AG09319 (cell line): ENCODE measurements at regions not wholly inside any gene's neighbourhood (a gene's known extent, or its start where the extent isn't known, plus 50 kb on each side); places are given as distances from the start of the nearest gene placed in this dataset.
"Not testable (repeated sequence)": the region's sequence is repeated elsewhere in the genome, so short reads cannot be mapped to it uniquely, and the experiment has no call there.

Experiments used
- DNase-seq: peaks from one replicate; pipeline ENCODE4 v3.0.0-alpha.2; 2010; ENCODE audit warnings: low read depth; ENCODE audit errors: extremely low read depth
- TF ChIP-seq, protein P1 (sequence below): IDR thresholded peaks from 2 replicates; pipeline ENCODE4 v1.5.1; 2011; ENCODE audit warnings: low read depth, mild to moderate bottlenecking, inconsistent platforms, low read length, moderate library complexity

DNA sequence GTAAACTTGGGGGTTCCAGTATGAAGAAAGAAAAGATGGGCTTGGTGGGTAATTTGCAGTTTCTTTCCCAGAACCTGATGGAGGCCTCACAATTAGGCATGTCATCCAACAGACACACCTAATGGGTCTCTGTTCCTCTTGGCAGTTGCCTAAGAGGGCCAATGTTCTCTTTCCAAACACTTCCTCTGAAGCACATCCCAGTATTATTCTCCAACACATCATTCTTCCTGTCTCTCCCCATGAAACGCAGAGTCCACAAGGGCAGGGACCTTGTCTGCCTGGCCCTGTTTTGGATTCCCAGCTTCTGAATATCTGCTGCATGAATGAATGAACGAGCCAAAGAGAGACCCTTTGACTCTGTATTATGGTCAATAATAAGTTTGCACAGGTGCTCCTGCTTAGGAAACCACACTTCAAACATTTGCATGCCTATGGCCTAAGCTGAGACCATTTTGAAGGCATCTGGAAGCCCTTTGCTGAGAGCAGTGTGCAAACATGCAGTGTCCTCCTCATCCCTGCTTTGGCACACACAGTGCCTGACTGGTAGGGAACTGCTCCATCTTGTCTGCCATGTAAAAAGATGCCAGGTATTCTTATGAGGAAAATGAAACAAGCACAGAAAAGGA, 100.9 kb upstream of the CHST15 start:
- DNase-seq, result no peak
- TF ChIP-seq, protein P1, sequence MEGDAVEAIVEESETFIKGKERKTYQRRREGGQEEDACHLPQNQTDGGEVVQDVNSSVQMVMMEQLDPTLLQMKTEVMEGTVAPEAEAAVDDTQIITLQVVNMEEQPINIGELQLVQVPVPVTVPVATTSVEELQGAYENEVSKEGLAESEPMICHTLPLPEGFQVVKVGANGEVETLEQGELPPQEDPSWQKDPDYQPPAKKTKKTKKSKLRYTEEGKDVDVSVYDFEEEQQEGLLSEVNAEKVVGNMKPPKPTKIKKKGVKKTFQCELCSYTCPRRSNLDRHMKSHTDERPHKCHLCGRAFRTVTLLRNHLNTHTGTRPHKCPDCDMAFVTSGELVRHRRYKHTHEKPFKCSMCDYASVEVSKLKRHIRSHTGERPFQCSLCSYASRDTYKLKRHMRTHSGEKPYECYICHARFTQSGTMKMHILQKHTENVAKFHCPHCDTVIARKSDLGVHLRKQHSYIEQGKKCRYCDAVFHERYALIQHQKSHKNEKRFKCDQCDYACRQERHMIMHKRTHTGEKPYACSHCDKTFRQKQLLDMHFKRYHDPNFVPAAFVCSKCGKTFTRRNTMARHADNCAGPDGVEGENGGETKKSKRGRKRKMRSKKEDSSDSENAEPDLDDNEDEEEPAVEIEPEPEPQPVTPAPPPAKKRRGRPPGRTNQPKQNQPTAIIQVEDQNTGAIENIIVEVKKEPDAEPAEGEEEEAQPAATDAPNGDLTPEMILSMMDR, result no peak

DNA sequence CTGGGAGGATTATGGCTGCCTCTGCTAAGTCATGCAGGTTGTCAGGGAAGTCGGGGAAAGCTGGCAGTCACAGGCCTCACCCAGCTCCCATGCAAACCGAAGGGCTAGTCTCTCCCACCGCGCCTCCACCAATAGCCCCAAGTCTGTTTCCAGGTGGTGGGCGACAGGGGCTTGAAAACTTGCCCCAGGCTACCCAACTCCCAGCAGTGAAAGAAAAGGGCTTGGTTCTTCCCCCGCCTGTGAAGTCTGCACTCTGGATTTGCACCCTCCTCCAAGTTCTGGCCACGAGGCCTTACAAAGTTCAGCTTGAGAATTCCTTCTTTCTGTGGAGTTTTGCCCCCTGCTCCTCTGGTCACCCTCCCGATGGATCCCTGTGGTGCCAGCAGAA, 99.9 kb upstream of the CHST15 start:
- TF ChIP-seq, protein P1, result no peak
- DNase-seq, result no peak

DNA sequence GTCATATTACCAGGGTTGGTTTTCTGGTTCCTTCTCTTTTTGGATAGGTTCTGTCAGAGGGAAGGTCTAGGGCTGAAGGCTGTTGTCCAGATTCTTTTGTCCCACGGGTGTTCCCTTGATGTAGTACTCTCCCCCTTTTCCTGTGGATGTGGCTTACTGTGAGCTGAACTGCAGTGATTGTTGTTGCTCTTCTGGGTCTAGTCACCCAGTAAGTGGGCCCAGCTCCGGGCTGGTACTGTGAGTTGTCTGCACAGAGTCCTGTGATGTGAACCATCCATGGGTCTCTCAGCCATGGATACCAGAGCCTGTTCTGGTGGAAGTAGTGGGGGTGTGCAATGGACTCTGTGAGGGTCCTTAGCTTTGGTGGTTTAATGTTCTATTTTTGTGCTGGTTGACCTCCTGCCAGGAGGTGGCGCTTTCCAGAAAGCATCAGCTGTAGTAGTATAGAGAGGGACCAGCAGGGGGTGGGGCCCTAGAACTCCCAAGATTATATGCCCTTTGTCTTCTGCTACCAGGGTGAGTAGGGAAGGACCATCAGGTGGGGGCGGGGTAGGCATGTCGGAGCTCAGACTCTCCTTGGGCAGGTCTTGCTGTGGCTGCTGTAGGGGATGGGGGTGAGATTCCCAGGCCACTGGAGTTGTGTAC, 99.4 kb upstream of the CHST15 start:
- not testable (repeated sequence) for DNase-seq

DNA sequence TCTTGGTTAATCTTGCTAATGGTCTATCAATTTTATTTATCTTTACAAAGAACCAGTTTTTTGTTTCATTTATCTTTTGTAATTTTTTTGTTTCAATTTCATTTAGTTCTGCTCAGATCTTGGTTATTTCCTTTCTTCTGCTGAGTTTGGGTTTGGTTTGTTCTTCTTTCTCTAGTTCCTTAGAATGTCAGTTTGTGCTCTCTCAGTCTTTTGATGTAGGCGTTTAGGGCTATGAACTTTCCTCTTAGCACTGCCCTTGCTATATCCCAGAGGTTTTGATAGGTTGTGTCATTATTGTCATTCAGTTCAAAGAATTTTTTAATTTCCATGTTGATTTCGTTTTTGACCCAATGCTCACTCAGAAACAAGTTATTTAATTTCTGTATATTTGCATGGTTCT, 97.1 kb upstream of the CHST15 start:
- not testable (repeated sequence) for DNase-seq

DNA sequence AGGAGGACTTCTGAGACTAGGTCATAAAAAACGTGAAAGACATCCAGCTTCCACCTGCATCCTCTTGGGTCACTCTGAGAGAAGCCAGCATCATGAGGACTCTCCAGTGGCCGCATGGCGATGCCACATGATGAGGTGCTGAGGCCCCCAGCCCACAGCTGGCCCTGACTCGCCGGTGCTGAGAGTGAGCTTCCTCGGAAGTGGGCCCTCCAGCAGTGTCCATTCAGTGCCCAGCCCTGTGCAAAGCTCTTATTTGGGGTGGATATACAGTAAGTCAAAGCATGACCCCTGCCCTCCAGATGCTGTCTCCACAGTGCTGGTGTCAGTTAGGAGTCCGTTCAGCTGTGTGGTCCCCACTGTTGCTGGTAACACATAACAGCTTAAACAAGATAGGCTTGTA, 93.6 kb upstream of the CHST15 start:
- TF ChIP-seq, protein P1, result no peak
- DNase-seq, result no peak

DNA sequence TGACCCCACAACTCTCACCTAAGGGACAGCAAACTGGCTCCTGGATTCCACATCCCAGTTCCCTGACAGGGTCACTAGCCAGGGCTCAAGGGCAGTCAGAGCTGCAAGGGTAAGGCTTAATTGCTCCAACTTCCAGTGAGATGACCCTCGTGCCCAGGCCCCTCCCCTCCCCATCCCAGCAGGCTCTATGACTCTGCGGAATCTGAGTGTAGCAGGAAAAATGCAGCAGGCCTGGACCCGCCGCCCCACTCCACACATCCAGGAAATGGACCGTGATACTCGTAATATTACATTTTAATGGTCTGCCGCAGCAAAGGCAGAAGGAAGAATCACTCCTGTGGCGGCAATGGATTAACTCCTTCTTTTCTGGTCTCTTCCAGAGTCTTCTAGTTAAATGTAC, 91.7 kb upstream of the CHST15 start:
- TF ChIP-seq, protein P1, result no peak
- no peak for DNase-seq

DNA sequence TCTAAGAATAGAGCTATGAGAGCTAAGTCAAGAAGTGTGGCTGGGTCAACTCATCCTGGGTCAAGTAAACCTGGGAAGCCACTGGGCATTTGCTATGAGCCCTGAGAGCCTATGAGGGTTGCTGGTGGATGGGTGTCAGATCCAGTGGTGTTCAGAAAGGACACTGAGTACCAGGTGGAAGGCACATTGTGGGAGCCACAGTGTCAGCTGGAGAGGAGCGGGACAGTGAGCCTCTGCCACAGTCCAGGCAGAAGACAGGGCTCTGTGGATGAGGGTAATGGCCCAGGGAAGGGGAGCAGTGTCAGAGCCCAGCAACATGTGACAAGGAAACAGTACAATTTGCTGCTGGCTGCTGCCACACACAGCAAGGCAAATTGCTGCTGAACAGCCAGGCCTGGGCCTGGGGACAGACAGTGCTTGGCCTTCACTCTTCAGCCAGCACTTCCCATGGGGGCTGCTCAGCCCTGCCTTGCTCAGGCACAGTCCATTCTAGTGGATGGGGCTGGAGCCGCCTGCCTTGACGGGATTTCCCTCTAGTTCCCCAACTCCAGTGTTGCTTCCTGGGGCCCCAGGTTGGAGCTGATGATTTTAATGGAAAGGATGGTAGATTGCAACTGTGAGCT, 90.9 kb upstream of the CHST15 start:
- DNase-seq, result no peak
- TF ChIP-seq, protein P1, result no peak

DNA sequence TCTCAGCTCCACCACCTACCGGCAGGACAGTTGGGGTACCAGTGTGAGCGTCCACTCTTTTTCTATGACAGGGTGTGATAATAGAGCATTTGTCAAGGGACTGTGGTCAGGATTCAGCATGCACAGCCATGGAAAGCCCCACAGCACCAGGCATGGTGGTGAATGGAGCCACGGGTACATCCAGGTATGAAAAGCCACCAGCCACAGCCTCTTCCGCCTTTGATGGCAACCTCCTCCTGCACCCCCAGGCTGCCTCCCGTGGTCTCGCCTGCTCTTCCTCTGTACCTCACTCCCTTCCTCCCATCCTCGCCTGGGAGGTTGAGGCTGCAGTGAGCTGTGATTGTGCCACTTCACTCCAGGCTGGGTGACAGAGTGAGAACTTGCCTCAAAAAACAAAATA, 90.2 kb upstream of the CHST15 start:
- TF ChIP-seq, protein P1, result no peak
- DNase-seq, result no peak
